ENCODE measurements at regions not wholly inside any gene's neighbourhood (a gene's known extent, or its start where the extent isn't known, plus 50 kb on each side); places are given as distances from the start of the nearest gene placed in this dataset.

DNA sequence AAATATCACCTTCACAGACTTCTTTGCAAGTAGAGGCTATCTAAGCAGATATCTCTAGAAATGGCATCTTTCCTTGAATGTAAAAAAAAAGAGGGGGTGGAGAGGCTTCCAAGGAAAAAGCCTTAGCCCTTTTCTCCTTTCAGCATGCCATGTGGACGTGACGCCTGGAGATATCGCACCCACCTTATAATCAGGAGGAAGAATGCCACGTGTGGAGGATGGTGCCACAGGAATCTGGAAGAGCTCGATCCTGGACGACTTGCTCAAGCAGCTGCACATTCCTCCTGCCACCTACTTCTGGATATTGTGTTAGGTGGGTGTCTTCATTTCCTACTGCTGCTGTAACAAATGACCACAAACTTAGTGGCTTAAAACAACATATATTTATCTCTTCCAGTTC lies 203.6 kb downstream of the NUAK1 start:
- TF ChIP-seq TCF7 (IDR thresholded peaks at IDR 0.05; ENCODE audit: borderline replicate concordance), result no peak
- no peak for TF ChIP-seq WRNIP1 (IDR thresholded peaks at IDR 0.05; ENCODE audit: borderline replicate concordance, low read depth, low read length)
- TF ChIP-seq, protein P1, sequence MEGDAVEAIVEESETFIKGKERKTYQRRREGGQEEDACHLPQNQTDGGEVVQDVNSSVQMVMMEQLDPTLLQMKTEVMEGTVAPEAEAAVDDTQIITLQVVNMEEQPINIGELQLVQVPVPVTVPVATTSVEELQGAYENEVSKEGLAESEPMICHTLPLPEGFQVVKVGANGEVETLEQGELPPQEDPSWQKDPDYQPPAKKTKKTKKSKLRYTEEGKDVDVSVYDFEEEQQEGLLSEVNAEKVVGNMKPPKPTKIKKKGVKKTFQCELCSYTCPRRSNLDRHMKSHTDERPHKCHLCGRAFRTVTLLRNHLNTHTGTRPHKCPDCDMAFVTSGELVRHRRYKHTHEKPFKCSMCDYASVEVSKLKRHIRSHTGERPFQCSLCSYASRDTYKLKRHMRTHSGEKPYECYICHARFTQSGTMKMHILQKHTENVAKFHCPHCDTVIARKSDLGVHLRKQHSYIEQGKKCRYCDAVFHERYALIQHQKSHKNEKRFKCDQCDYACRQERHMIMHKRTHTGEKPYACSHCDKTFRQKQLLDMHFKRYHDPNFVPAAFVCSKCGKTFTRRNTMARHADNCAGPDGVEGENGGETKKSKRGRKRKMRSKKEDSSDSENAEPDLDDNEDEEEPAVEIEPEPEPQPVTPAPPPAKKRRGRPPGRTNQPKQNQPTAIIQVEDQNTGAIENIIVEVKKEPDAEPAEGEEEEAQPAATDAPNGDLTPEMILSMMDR (IDR thresholded peaks at IDR 0.05 in 2 of 3, conservative IDR thresholded peaks at IDR 0.05 in 1 of 3; ENCODE audit: control insufficient read depth in 2 of 3, extremely low read depth in 1 of 3, insufficient read depth in 1 of 3, low read depth in 3 of 3, low read length in 3 of 3), result no peak
- no peak for TF ChIP-seq JUNB (IDR thresholded peaks at IDR 0.05)
- TF ChIP-seq SKIL (IDR thresholded peaks at IDR 0.05; ENCODE audit: low read depth, poor library complexity, severe bottlenecking), result no peak
- no peak for TF ChIP-seq MXI1 (IDR thresholded peaks at IDR 0.05; ENCODE audit: low read depth, low read length)
- TF ChIP-seq POLR2A (IDR thresholded peaks at IDR 0.05; ENCODE audit: low read depth, low read length), result no peak
- TF ChIP-seq MYC (IDR thresholded peaks at IDR 0.05; ENCODE audit: insufficient read depth, insufficient read length, insufficient replicate concordance, low read length, severe bottlenecking), result no peak
- TF ChIP-seq IKZF1 (conservative IDR thresholded peaks at IDR 0.05), result no peak
- no peak for TF ChIP-seq RAD51 (IDR thresholded peaks at IDR 0.05)
